Activated T-cell treated with anti-CD3 and anti-CD28 coated beads for 4 hours (primary cell): ENCODE measurements at regions not wholly inside any gene's neighbourhood (a gene's known extent, or its start where the extent isn't known, plus 50 kb on each side); places are given as distances from the start of the nearest gene placed in this dataset.

Experiments used
- DNase-seq: peaks from one replicate; pipeline ENCODE4 v3.0.0-alpha.2; 2020

DNA sequence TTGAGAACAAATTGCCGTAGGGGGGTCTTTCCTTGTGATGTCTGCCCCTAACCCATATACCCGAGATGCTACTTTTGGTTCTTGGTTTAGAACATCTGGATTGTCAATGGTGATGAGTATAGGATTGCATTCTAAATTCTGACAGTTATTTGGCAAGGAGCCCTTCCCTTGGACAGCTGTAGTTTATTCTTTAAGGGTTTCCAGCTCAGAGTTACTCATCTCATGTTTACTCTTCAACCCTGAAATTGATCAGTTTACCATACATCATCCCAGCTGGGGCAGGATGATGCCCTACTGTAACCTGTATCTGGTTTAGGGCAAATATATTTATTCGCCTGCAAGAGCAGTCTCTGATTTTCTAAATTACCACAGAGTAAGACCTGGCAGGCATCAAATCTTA is 85.7 kb upstream of the XCR1 start:
- no peak for DNase-seq

DNA sequence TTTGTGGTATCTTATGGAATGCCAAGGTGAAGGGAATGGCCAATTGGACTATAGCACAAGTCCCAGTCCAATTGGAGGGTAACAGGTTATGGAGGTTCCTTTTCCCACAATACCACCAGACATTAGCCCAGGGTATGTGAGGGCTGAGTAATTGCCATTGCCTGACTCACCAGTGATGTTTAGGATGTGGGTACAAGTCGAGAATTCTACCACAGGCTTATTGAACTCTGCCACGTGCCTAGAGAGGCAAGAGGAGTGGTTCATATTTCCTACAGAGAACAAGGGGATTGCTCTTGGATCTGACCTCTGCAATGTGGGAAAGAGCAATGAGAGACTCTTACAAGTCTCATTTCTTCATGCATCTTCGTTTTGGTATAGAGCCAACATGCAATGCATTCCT is 85.0 kb upstream of the XCR1 start:
- no peak for DNase-seq

GRCh38 chr3:46110701-46111493 is 83.6 kb upstream of the XCR1 start:
- no peak for DNase-seq

- no peak for DNase-seq
Measured at GRCh38 chr3:46107682-46108081, 80.4 kb upstream of the XCR1 start.

- DNase-seq, result no peak
Measured at GRCh38 chr3:46105306-46105919, 78.1 kb upstream of the XCR1 start.

- DNase-seq, result no peak
Measured at GRCh38 chr3:46104706-46105105, 77.4 kb upstream of the XCR1 start.

DNA sequence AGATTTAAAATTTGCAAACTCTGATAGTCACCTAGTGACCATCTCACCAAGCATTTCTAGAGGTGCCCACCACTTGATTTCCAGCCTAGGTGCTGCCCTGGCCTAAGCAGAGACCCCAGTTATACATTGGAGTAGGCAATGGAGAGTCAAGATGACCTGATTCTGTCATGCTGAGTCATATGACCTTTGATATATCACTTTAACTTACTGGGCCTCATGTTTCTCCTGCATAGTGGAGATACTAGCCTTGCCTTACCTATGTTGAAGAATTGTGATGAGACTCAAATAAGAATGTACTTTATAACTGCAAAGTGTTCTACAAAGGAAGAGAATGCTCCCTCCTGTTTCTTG is 75.5 kb upstream of the XCR1 start:
- no peak for DNase-seq

DNA sequence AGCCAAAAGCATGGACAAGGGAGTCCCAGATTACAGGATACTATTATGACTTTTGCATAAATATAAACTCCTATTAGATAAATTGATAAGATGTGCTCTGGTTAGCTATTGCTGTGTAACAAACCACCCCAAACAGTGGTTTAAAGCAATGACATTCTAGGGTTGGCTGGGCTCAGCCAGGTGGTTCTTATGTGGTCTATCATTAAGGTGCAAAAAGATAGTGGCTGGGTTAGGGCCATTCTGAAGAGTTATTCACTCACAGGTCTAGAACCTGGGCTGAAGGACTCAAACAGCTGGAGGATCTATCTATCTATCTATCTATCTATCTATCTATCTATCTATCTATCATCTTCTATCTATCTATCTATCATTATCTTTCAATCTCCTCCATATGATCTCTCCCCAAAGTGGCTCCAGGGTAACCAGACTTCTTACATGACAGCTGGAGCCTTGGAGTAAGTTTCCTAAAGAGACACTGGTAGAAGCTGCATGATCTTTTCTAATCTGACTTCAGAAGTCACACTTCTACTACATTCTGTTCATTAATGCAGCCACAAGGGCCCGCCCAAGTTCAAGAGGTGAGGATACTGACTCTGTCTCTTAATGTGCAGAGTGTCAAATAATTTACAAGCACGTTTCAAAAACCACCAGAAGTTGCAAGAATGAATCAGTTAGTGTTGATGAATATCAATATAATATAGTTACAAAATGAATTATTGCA is 74.9 kb upstream of the XCR1 start:
- DNase-seq, result no peak

GRCh38 chr3:46100812-46101211 is 73.5 kb upstream of the XCR1 start:
- DNase-seq, result no peak

DNA sequence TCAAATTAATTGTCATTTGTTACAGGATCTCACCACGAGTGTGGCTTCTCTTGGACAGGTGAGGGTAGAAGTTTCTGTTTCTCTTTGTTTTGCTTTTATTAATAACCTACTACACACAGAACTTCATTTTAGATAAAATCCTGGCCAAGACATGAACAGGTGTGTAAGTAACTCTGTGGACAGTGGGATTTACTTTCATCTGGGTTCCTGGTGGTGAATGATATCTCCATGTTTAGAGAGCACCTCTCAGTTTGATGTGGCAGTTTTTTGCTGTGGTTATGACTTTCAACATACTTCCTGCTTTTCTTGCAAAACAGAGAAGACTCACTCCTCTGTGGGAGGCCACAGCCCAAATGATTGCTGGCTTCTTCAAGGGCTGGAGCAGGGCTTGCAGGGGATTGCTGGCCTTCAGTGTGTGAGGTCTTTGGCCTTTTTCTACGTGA is 71.1 kb upstream of the XCR1 start:
- no peak for DNase-seq

- no peak for DNase-seq
Measured at GRCh38 chr3:46097691-46098241, 70.5 kb upstream of the XCR1 start.

DNA sequence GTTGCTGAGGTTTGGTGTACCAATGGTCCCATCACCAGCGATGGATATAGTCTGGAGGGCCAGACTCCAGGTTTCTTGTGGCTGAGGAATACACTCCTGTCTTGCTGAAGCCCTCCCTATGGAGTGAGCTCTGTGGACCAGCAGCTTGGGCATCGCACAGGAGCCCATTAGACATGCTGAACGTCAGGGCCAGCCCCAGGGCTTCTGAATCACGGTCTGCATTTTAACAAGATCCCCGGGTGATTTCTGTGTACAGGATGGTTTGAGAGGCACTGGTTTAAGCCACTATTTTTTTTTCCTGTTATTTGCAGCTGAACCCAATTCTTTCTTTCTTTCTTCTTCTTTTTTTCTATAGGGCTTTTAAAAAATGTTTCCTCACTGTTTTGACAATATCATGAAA is 69.5 kb upstream of the XCR1 start:
- DNase-seq, result no peak

- no peak for DNase-seq
Measured at GRCh38 chr3:46096336-46096735, 69.1 kb upstream of the XCR1 start.

DNA sequence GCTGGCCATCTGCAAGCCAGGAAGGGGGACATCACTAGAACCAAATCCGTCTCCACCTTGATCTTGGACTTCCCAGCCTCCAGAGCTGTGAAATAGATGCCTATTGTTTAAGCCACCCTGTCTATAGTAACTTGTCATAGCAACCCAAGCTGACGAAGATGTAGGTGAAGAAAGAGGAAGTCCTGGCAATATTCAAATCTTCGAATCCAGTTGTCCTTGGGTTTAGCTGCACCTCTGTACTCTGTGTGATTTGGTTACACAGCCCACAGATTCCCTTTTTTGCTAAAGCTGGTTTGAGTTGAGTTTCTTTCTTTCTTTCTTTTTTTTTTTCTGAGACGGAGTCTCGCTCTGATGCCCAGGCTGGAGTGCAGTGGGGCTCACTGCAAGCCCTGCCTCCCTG is 68.0 kb upstream of the XCR1 start:
- no peak for DNase-seq

- DNase-seq, result no peak
Measured at GRCh38 chr3:46094506-46094905, 67.2 kb upstream of the XCR1 start.

DNA sequence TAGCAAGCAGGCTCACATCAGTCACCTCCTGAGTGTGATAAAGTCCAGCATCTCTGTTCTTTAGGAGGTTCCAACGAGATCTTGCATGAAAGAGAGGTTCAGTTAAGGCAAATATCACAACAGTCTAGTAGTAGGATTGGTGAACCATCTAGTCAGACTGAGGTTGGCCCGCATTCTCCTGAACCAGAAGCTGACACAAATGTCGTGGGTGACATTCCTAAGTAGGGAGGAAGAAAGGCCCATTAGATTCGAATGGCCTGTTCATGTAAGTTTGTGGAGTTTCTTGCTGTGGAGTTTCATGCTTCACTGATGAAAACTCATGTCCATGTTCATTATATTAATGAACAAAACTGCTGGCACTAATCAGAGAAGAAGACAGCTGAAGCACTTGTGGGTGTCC is 66.7 kb upstream of the XCR1 start:
- no peak for DNase-seq

DNA sequence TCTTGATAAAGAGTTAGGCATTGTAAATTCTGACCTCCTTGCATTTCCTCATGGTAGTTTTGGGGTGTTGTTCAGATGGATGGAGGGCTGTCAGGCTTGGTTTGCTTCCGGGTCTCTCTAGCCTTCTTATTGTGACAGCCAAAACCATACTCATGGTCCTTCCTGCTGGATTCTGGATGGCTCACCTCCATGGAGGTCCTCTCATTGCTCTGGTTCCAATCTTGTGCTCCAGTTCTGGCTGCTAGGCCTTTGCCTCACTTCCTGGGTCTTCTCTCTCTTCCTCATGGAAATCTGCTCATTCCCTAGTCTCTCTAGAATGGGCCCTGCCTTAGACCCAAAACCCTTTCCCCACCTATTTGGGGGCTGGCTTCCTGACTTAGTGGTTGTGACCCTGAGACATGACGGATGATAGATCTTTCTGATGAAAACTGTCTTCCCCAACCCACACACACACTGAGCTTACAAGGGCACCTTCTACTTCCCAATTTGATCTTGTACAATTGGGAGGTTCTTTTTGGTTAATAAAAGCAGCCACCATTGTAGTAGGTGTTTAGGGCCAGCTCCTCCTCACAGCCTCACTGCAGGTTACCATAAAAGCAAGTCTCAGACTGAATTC is 66.2 kb upstream of the XCR1 start:
- no peak for DNase-seq

DNA sequence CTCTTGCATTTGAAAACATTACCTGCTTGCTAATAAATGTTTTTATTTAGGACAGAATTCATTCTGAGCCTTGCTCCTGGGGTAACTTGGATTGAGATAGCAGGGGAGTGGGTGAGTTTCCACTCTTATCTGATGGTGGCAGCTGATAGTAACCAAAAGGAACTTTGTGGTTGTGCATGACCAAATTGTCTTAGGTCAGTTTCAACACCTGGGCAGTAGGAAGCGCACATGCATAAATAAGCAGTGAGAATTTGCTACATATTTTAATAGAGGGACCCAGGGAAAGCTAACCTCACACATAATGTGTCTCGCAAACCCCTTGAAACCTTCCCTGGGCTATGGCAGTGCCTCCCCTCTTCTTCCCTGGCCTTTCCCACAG is 65.4 kb upstream of the XCR1 start:
- DNase-seq, result no peak

GRCh38 chr3:46091741-46092701 is 64.7 kb upstream of the XCR1 start:
- DNase-seq, result no peak

GRCh38 chr3:46091046-46091445 is 63.8 kb upstream of the XCR1 start:
- no peak for DNase-seq

- DNase-seq, result no peak
Measured at GRCh38 chr3:46090161-46090591, 62.9 kb upstream of the XCR1 start.
